ENCODE measurements at regions not wholly inside any gene's neighbourhood (a gene's known extent, or its start where the extent isn't known, plus 50 kb on each side); places are given as distances from the start of the nearest gene placed in this dataset.

DNA sequence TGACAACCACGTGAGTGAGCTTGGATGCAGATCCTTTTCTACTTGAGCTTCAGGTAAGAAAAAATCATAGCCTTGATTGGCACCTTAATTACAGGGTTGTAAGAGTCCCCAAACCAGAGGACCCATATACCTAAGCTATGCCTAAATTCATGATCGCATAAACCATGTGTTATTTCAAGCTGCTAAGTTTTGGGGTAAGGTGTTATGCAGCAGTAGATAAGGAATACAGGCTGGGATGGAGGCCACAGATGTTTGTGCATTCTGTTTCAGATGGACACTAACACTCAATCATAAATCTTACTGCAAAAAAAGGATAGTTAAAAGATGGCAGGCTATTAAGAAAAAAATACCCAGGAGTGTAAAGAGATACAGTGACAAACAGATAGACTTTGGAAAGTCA lies 112.3 kb downstream of the ASB9 start:
- Histone ChIP-seq H2AFZ (ENCODE audit: low read depth, low read length, severe bottlenecking) (no peak overlapping the region), H4K20me1 (ENCODE audit: low read depth, low read length) (no peaks in the 10 kb centered on the region), H3F3A (ENCODE audit: insufficient read depth) (no peaks in the 10 kb centered on the region), H3K9ac (ENCODE audit: low read length) (no peak overlapping the region), H3K27me3 (ENCODE audit: low read length) (no peaks in the 10 kb centered on the region), H3K79me2 (ENCODE audit: insufficient read depth, low read length) (no peaks in the 10 kb centered on the region), H3K27ac (ENCODE audit: low read depth, low read length) (no peak overlapping the region), H3K4me3 (ENCODE audit: insufficient read depth, low read length, poor library complexity, severe bottlenecking) (no peak overlapping the region), H3K36me3 (ENCODE audit: low read length) (no peaks in the 10 kb centered on the region), H3K4me2 (ENCODE audit: low read depth, low read length, poor library complexity, severe bottlenecking) (no peak overlapping the region), H3K9me2 (replicated peaks; ENCODE audit: insufficient read depth, low read length) (no peaks in the 10 kb centered on the region), H3K9me3 (ENCODE audit: insufficient read depth, low read length) (no peaks in the 10 kb centered on the region)
- TF ChIP-seq, protein P1, sequence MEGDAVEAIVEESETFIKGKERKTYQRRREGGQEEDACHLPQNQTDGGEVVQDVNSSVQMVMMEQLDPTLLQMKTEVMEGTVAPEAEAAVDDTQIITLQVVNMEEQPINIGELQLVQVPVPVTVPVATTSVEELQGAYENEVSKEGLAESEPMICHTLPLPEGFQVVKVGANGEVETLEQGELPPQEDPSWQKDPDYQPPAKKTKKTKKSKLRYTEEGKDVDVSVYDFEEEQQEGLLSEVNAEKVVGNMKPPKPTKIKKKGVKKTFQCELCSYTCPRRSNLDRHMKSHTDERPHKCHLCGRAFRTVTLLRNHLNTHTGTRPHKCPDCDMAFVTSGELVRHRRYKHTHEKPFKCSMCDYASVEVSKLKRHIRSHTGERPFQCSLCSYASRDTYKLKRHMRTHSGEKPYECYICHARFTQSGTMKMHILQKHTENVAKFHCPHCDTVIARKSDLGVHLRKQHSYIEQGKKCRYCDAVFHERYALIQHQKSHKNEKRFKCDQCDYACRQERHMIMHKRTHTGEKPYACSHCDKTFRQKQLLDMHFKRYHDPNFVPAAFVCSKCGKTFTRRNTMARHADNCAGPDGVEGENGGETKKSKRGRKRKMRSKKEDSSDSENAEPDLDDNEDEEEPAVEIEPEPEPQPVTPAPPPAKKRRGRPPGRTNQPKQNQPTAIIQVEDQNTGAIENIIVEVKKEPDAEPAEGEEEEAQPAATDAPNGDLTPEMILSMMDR (IDR thresholded peaks at IDR 0.05; ENCODE audit: insufficient read depth, low read length, poor library complexity, severe bottlenecking) = no peak

DNA sequence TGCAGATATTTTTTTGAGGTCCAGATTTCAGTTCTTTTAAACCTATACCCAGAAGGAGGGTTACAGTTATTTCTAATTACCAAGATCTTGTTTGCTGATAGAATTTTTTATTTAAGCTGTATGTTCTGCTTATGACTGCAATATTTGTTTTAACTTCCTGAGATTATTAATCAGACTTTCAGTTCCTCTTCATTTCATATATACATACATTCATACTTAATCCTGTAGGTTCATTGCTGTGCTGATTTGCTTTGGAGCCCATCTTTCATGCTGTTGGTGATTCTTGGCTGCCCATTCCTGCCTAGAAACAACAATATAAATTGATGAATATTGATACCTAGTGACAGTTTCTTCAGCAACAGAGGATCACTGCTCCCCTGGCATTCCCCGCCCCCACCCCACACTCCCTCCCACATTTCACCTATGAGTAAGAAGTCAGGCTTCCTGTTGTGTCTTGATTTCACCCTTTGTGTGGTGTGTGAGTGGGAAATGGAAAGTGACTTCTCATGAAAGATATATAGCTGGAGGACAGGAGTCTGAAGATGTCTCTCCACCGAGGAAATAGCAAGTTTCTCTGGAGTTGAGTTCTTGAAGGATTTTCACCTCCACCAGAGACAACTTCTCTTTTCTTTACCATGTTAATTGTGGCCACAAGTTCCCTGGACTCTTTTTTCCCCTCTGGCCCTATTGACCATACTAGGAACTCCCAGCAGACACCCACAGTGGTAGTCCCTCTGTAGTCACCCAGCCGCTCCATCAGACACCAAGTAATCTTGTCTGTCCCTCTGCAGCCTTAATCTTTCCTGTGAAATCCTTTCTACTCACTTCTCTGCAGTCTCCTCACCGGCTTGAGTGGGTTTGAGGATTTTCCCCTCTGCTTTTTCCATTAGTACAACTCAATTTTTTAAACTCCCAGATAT lies 118.4 kb downstream of the ASB9 start:
- H3K4me2 ChIP-seq (ENCODE audit: low read depth, low read length, poor library complexity, severe bottlenecking) = no peak overlapping the region

DNA sequence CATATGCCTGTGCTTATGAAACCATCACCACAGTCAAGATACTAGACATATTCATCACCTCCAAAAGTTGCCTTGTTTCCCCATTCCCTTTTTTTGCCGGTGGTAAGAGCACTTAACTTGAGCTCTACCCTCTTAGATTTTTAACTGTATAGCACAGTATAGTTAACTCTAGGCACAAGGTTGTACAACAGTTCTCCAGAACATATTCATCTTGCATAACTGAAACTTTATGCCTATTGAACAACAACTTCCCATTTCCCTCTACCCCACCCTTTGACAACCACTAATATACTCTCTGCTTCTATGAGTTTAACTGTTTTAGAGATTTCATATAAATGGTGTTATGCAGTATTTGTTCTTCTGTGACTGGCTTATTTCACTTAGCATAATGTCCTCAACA lies 119.3 kb downstream of the ASB9 start:
- Histone ChIP-seq H3K79me2 (ENCODE audit: insufficient read depth, low read length) (no peaks in the 10 kb centered on the region), H3K9me3 (ENCODE audit: insufficient read depth, low read length) (no peaks in the 10 kb centered on the region), H3K36me3 (ENCODE audit: low read length) (no peaks in the 10 kb centered on the region), H3F3A (ENCODE audit: insufficient read depth) (no peaks in the 10 kb centered on the region), H2AFZ (ENCODE audit: low read depth, low read length, severe bottlenecking) (no peak overlapping the region), H3K9ac (ENCODE audit: low read length) (no peak overlapping the region), H4K20me1 (ENCODE audit: low read depth, low read length) (no peaks in the 10 kb centered on the region), H3K27me3 (ENCODE audit: low read length) (no peaks in the 10 kb centered on the region), H3K4me3 (ENCODE audit: insufficient read depth, low read length, poor library complexity, severe bottlenecking) (no peak overlapping the region), H3K4me2 (ENCODE audit: low read depth, low read length, poor library complexity, severe bottlenecking) (no peak overlapping the region), H3K9me2 (replicated peaks; ENCODE audit: insufficient read depth, low read length) (no peaks in the 10 kb centered on the region), H3K27ac (ENCODE audit: low read depth, low read length) (no peak overlapping the region)
- TF ChIP-seq EZH2phosphoT487 (conservative IDR thresholded peaks at IDR 0.05; ENCODE audit: low read length) = no peak
- TF ChIP-seq, protein P1 (IDR thresholded peaks at IDR 0.05; ENCODE audit: insufficient read depth, low read length, poor library complexity, severe bottlenecking) = no peak

More for the DNA sequence above, 118.4 kb downstream of the ASB9 start:
- H3K9me2 ChIP-seq (replicated peaks; ENCODE audit: insufficient read depth, low read length) = no peaks in the 10 kb centered on the region
- no peaks in the 10 kb centered on the region for H3K9me3 ChIP-seq (ENCODE audit: insufficient read depth, low read length)
- no peak overlapping the region for H3K4me3 ChIP-seq (ENCODE audit: insufficient read depth, low read length, poor library complexity, severe bottlenecking)
- H3K27ac ChIP-seq (ENCODE audit: low read depth, low read length) = no peak overlapping the region
- H3K79me2 ChIP-seq (ENCODE audit: insufficient read depth, low read length) = no peaks in the 10 kb centered on the region
- no peak for TF ChIP-seq EZH2phosphoT487 (conservative IDR thresholded peaks at IDR 0.05; ENCODE audit: low read length)
- TF ChIP-seq, protein P1 (IDR thresholded peaks at IDR 0.05; ENCODE audit: insufficient read depth, low read length, poor library complexity, severe bottlenecking) = no peak
- no peaks in the 10 kb centered on the region for H4K20me1 ChIP-seq (ENCODE audit: low read depth, low read length)
- no peaks in the 10 kb centered on the region for H3F3A ChIP-seq (ENCODE audit: insufficient read depth)
- H3K27me3 ChIP-seq (ENCODE audit: low read length) = no peaks in the 10 kb centered on the region
- H3K9ac ChIP-seq (ENCODE audit: low read length) = no peak overlapping the region
- H3K36me3 ChIP-seq (ENCODE audit: low read length) = no peaks in the 10 kb centered on the region
- H2AFZ ChIP-seq (ENCODE audit: low read depth, low read length, severe bottlenecking) = no peak overlapping the region

Measured in SU-DHL-6 (cell line).